ENCODE measurements at regions not wholly inside any gene's neighbourhood (a gene's known extent, or its start where the extent isn't known, plus 50 kb on each side); places are given as distances from the start of the nearest gene placed in this dataset.

GRCh38 chr12:18207266-18207665 is 54.1 kb upstream of the PIK3C2G start:
- no peak for DNase-seq

GRCh38 chr12:18206198-18206597 is 55.1 kb upstream of the PIK3C2G start:
- DNase-seq = no peak

- no peak for DNase-seq
Observed at GRCh38 chr12:18204053-18204452, 57.3 kb upstream of the PIK3C2G start.

GRCh38 chr12:18192119-18192518 is 69.2 kb upstream of the PIK3C2G start:
- no peak for DNase-seq

GRCh38 chr12:18183141-18183540 is 78.2 kb upstream of the PIK3C2G start:
- DNase-seq = no peak

- no peak for DNase-seq
Observed at GRCh38 chr12:18171571-18171970, 81.6 kb upstream of the RERGL start.

GRCh38 chr12:18168016-18168415 is 78.0 kb upstream of the RERGL start:
- DNase-seq = no peak

GRCh38 chr12:18165889-18166288 is 75.9 kb upstream of the RERGL start:
- DNase-seq = no peak

GRCh38 chr12:18165422-18165871 is 75.5 kb upstream of the RERGL start:
- no peak for DNase-seq

GRCh38 chr12:18160901-18161300 is 70.9 kb upstream of the RERGL start:
- DNase-seq = no peak

- peak; percentile 10 for DNase-seq
Observed at GRCh38 chr12:18158774-18159557, 69.0 kb upstream of the RERGL start.

GRCh38 chr12:18153826-18154225 is 63.8 kb upstream of the RERGL start:
- no peak for DNase-seq

GRCh38 chr12:18151036-18151435 is 61.0 kb upstream of the RERGL start:
- no peak for DNase-seq

- no peak for DNase-seq
Observed at GRCh38 chr12:18148961-18149360, 59.0 kb upstream of the RERGL start.

- DNase-seq = no peak
Observed at GRCh38 chr12:18146363-18146762, 56.4 kb upstream of the RERGL start.

GRCh38 chr12:18145924-18146323 is 55.9 kb upstream of the RERGL start:
- no peak for DNase-seq

GRCh38 chr12:18141048-18141982 is 51.3 kb upstream of the RERGL start:
- DNase-seq = no peak

GRCh38 chr12:18139989-18140596 is 50.1 kb upstream of the RERGL start:
- no peak for DNase-seq
